Left ventricle myocardium inferior (tissue), 1 donor: ENCODE measurements at regions not wholly inside any gene's neighbourhood (a gene's known extent, or its start where the extent isn't known, plus 50 kb on each side); places are given as distances from the start of the nearest gene placed in this dataset.
"Not testable (repeated sequence)": the region's sequence is repeated elsewhere in the genome, so short reads cannot be mapped to it uniquely, and the experiment has no call there.

ENCODE experiments used
- DNase-seq: peaks from one replicate; pipeline ENCODE4 v3.0.0-alpha.2; 2020
- H3K27ac ChIP-seq: fragments of 200-600 bp; replicated peaks from 2 replicates; pipeline ENCODE4 v1.8.0; 2021
- H3K27me3 ChIP-seq: fragments of 200-600 bp; 2 replicates; pipeline ENCODE4 v1.8.0; 2021; ENCODE audit warnings: low read depth
- H3K36me3 ChIP-seq: fragments of 200-600 bp; 2 replicates; pipeline ENCODE4 v1.8.0; 2021
- H3K4me1 ChIP-seq: fragments of 200-600 bp; 2 replicates; pipeline ENCODE4 v1.8.0; 2021
- H3K4me3 ChIP-seq: fragments of 200-600 bp; 2 replicates; pipeline ENCODE4 v1.8.0; 2021; ENCODE audit warnings: mild to moderate bottlenecking, moderate library complexity
- H3K9me3 ChIP-seq: fragments of 200-600 bp; replicated peaks from 2 replicates; pipeline ENCODE4 v1.8.0; 2021
- CTCF ChIP-seq: fragments of 200-600 bp; IDR thresholded peaks from 2 replicates; pipeline ENCODE4 v1.8.0; 2021; ENCODE audit warnings: antibody characterized with exemption, mild to moderate bottlenecking, borderline replicate concordance
- intact Hi-C: fragments of 100-400 bp; cut with micrococcal nuclease; formaldehyde crosslinking; loops from one replicate; pipeline ENCODE4 v1.11.0; 2022
- donor health status: DM: no; HTN: yes; CAD: no; lungs with severe emphysema.

DNA sequence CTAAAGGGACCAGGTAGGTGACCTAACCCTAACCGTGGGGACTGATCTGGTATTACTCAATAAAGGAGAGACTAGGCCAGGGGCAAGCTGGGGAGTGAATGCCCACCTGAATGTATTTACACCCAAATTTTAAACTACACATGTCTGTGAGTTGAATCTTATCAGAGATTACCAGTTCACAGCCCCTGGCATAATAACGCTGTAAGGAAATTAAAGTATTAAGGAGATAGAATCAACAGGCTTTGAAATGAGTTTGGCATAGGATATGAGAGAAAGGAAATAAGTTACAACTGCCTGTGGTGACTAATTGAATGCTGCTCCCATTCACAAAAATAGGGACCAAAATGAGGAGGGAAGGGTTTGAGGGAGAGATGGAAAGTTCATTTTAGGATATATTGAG, 593.3 kb downstream of the CSNK1G3 start:
- no peak for TF ChIP-seq CTCF

DNA sequence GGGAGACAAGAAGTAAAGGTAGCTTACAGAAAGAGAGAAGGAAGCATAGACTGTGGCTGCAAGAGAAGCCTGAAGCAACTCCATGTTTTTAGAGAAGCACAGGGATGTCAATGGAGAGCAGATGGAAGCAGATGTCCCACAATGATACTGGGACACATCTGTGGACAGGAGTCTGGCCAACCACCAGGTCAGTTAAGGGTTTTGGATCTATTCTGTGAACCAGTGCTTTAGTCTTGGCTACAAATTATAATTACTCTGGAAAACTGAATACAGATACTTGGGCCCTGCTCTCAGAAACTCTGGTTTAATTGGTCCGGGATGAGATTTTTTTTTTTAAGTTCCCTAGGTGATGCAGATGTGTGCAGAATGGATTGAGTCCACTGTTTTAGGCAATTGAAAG, 592.8 kb downstream of the CSNK1G3 start:
- peak; percentile 16 for DNase-seq
- Histone ChIP-seq H3K36me3 (no peaks in the 10 kb centered on the region), H3K4me3 (no peak overlapping the region), H3K4me1 (no peaks in the 10 kb centered on the region), H3K9me3 (no peaks in the 10 kb centered on the region), H3K27ac (no peak overlapping the region), H3K27me3 (no peaks in the 10 kb centered on the region)
- no peak for TF ChIP-seq CTCF
- intact Hi-C loops, result no loop called here

More for the DNA sequence above, 593.3 kb downstream of the CSNK1G3 start:
- intact Hi-C loops, result no loop called here
- Histone ChIP-seq H3K27ac (no peak overlapping the region), H3K4me3 (no peak overlapping the region), H3K27me3 (no peaks in the 10 kb centered on the region), H3K36me3 (no peaks in the 10 kb centered on the region), H3K9me3 (no peaks in the 10 kb centered on the region), H3K4me1 (no peaks in the 10 kb centered on the region)
- no peak for DNase-seq

DNA sequence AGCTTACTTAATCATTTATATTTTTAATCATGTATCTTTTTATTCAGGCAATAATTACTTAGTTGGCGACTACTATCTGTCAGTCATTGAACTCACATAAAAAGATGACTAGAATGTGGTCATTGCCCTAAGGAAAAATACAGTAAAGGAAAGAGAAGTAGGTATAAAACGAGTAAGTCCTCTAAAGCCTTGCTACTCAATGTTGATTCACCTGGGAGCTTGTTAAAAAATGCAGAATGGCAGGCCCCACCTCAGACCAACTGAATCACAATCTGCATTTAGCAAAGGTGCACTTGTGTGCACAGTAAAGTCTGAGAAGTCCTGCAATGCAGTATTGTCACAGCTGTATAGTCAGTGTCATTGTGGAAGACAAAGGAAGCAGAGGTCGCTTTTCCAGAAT, 592.4 kb downstream of the CSNK1G3 start:
- DNase-seq, result no peak
- intact Hi-C loops, result no loop called here
- no peaks in the 10 kb centered on the region for H3K9me3 ChIP-seq

DNA sequence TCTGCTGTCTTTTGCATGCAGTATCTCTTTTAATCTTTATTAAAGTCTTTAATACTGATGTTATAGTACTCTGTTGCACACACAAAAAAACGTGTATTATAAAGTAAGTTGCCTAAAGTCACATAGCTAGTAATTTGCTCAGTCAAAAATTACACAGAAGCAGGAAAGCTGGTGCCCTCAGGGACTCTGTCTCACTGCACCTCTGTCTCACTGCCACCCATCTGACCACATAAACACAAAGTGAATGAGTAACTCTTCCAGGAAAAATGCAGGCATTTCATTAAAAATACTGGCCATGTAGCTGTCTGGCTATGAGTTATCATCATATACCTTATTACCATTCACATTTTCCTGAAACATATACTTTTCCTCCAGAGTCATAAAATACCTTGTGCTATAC, 591.7 kb downstream of the CSNK1G3 start:
- Histone ChIP-seq H3K36me3 (no peaks in the 10 kb centered on the region), H3K9me3 (no peaks in the 10 kb centered on the region), H3K4me3 (no peak overlapping the region), H3K4me1 (no peaks in the 10 kb centered on the region), H3K27ac (no peak overlapping the region), H3K27me3 (no peaks in the 10 kb centered on the region)
- DNase-seq, result no peak
- no peak for TF ChIP-seq CTCF
- intact Hi-C loops, result no loop called here

More for the DNA sequence above, 592.4 kb downstream of the CSNK1G3 start:
- H3K27me3 ChIP-seq, result no peaks in the 10 kb centered on the region
- TF ChIP-seq CTCF, result no peak
- no peaks in the 10 kb centered on the region for H3K36me3 ChIP-seq
- no peak overlapping the region for H3K27ac ChIP-seq
- no peaks in the 10 kb centered on the region for H3K4me1 ChIP-seq
- no peak overlapping the region for H3K4me3 ChIP-seq

DNA sequence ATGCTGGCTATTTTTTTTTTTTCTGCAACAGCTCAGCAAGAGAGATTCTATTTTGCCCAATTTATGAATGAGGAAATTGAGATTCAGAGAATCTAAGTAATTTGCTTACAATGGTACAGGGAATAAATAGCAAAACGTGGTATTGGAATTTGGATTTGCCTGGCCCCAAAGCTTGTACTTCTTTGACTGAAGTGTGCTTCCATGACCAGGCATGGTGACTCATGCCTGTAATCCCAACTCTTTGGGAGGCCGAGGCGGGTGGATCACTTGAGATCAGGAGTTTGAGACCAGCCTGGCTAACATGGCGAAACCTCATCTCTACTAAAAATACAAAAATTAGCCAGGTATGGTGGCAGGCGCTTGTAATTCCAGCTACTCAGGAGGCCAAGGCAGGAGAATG, 591.1 kb downstream of the CSNK1G3 start:
- H3K4me1 ChIP-seq, H3K4me3 ChIP-seq, H3K9me3 ChIP-seq, H3K36me3 ChIP-seq, intact Hi-C loops, H3K27ac ChIP-seq, H3K27me3 ChIP-seq, DNase-seq: not testable (repeated sequence)

- H3K27ac ChIP-seq, result no peak overlapping the region
- no peaks in the 10 kb centered on the region for H3K27me3 ChIP-seq
- TF ChIP-seq CTCF, result no peak
- no peak for DNase-seq
- no peaks in the 10 kb centered on the region for H3K36me3 ChIP-seq
- H3K4me3 ChIP-seq, result no peak overlapping the region
- H3K4me1 ChIP-seq, result no peaks in the 10 kb centered on the region
- intact Hi-C loops, result no loop called here
- no peaks in the 10 kb centered on the region for H3K9me3 ChIP-seq
These were observed 590.5 kb downstream of the CSNK1G3 start for GRCh38 chr5:124102486-124102885.
